Activated T-cell treated with anti-CD3 and anti-CD28 coated beads for 48 hours (primary cell): ENCODE measurements at regions not wholly inside any gene's neighbourhood (a gene's known extent, or its start where the extent isn't known, plus 50 kb on each side); places are given as distances from the start of the nearest gene placed in this dataset.
A peak's percentile ranks its signal among the peaks of the same experiment; 100 is the strongest.
"Not testable (repeated sequence)": the region's sequence is repeated elsewhere in the genome, so short reads cannot be mapped to it uniquely, and the experiment has no call there.

Experiments
- DNase-seq: peaks from one replicate; pipeline ENCODE4 v3.0.0-alpha.2; 2020; ENCODE audit warnings: low read depth

DNA sequence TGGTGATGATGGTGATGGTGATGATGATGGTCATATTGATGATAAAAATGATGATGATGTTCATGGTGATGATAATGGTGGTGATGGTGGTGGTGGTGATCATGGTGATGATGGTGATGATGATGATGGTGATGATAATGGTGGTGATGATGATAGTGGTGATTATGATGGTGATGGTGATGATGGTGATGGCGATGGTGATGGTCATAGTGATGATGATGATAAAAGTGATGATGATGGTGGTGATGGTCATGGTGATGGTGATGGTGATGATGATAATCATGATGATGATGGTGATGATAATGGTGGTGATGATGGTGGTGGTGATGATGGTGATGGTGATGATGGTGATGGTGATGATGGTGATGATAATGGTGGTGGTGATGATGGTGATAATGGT lies 478.7 kb downstream of the TYW1 start:
- DNase-seq = no peak

- no peak for DNase-seq
These were observed 481.4 kb downstream of the TYW1 start for GRCh38 chr7:67478066-67478465.

DNA sequence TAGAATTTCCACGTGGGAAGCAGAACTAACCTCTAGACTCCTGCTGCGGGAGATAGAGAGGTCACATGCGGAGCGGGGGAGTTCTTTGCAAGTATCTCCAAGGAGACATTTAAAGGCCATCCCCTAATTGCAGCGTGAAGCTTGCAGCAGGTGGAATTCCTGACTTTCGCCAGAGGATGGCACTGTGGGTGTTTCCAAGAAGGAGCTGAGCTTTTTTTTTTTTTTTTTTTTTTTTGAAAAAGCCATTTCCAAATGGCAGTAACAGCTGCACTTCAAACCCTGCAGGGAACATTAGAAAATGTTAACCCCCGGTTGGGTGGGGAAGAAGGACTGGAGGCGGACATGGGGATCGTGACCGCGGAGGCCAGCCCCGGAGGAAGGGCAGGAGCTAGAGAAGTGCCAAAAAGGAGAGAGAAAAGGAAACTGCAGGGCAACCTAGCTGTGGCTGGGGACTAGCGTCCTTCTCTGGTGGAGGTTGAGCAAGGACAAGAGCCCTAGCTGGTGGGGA lies 487.7 kb downstream of the TYW1 start:
- DNase-seq = peak; percentile 1

- DNase-seq = no peak
These were observed 489.8 kb downstream of the TYW1 start for GRCh38 chr7:67486401-67486800.

DNA sequence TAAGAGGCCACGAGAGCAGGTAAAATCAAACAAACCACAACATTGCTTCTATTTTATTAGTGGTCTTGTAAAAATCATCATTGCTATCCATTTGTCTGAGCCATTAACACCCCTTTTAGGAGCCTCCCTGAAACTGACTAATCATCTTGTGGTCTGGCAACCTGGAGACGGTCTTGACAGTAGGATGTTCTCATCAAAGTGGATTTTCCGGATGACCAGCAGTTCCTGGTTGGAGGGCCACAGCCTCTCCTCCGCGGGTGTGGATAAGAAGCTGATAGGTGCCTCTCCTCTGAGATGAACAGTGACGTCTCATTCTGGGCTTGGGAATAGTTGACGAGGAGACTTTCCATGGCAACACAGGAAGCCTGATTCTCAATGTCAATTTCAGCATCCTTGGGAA lies 490.7 kb downstream of the TYW1 start:
- DNase-seq = no peak

DNA sequence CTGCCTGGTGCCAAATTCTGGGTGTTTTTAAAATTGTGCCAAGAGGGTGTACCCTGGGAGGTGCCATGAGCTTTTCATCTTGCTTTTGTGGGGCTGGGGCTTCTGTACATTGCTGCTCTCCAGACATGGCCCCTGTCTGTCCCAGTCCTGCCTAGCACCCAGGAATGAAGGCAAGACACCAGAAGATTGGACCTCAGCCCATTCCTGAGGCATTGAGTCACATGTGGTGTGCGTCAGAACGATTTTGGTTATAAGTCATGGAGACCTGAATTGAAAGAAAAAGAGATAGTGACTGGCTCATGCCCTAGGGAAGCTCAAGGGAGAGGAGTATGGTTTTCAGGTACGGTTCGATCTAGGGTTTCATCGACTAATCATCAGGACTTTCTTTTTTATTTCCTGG lies 493.2 kb downstream of the TYW1 start:
- no peak for DNase-seq

DNA sequence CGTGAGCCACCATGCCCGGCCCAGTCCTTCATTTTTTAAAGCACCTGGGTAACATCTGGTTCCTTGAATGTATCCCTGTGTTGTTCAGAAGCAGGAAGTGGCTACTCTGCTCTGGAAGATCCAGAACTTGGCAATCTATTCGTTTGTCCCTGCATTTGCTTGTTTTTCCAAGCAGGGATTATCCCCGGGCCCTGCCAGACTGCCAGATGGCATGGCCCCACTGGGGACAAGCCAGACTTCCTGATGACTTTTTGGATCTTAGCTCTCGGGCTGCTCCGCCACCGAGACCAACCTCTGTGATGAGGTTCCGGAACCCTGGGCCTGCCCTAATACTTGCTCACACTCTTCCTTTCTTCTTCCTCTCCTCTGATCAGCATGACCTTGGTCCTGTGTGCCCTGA lies 496.7 kb downstream of the TYW1 start:
- no peak for DNase-seq

DNA sequence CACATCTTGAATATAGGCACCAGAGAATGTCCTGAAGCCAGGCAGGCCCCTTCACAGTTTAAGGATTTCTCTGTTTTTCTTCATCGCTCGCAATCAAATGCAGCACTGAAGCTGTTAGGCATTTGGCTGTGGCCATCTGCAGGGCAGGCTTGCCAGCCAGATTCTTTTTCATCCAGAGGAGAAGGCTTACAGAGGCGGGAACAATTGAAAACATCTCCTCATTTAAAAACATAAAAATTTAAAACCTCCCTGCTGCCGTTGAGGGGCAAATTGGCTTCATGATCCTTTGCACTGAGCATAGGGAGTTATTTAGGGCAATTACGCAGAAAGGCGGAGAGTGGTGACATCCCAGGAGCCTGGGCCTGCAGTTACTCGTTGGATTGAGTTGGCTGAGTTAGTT lies 500.0 kb downstream of the TYW1 start:
- DNase-seq = no peak

DNA sequence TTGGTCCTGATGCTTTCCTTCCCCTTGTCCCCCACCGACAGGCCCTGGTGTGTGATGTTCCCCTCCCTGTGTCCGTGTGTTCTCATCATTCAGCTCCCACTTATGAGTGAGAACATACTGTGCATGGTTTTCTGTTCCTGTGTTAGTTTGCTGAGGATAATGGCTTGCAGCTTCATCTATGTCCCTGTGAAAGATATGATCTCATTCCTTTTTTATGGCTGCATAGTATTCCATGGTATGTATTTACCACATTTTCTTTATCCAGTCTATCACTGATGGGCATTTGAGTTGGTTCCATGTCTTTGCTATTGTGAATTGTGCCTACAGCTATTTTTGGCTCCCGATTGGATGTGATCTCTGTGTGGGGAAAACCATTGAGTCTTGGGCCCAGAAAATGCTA lies 501.3 kb downstream of the TYW1 start:
- DNase-seq = not testable (repeated sequence)

DNA sequence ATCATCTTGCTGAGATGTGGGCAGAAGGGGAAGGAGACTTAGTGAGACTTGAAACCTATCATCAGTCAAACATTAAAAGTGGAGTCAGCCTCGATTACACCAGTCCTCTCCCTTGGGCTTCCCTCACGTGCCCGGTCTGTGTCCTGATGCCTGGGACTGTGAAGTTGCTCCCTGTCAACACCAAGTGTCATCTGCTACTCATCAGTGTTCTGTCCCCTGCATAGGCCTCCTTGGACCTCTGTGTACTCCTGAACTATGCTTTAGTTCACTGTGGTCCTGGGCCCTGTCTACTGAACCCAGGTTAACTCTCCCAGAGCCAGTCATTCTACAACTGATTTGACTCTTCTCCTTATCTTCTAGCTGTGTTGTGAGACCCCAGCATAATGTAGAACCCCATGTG lies 506.3 kb downstream of the TYW1 start:
- no peak for DNase-seq

DNA sequence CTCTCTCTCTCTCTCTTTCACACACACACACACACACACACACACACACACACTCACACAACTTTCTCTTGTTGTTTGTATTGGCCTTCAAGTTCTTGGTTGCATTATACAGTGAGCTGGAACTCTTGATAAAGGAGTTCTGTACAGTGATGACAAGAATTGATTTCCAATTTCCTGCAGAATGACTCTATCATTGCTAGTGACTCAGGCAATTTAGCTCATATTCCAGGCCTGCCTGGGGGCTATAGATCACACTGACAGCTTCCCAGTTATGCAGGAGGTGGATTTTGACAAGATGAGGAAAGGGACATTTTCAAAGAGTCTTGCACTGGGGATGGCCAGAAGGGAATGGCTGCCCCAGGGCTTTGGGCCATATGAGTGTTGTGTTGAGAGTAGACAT lies 508.8 kb downstream of the TYW1 start:
- DNase-seq = no peak

- DNase-seq = no peak
These were observed 515.8 kb downstream of the TYW1 start for GRCh38 chr7:67512481-67512880.

GRCh38 chr7:67518580-67518979 lies 521.9 kb downstream of the TYW1 start:
- DNase-seq = no peak

DNA sequence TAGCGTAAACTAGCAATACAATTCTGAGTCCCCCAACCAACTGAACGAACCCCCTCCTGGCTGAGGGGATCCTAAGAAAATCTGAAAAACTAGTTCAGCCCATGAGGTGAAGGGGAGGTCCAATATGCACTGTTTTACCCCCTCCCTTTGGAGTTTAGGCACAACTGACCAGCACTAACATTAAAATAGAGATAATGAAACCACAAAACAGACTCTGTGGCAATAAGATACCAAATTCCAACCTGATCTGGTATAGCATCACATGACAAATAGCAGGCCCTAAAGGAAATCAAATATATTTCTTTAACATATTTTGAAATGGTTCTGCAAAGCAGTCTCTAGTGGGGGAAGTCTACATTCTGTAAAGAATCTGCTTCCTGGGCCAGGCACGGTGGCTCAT lies 522.5 kb downstream of the TYW1 start:
- DNase-seq = no peak

DNA sequence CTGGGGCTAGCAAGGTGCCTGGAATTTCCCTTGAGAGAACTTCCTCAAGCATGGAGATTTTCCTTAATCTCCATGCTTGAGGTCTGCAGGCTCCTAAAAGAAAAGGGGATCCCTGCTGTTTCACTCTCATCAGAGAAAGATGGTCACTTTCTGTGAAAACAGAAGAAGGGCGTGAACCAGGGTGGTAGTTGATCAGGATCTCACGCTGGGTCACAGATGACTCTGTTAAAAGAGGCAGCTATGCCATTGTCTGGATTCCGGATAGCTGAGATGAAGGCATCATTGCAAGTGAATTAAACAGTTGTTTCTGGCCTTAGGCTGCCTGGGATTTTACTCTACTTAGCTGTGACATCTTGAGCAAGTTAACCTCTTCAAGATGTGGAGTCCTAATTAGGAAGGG lies 525.9 kb downstream of the TYW1 start:
- no peak for DNase-seq

DNA sequence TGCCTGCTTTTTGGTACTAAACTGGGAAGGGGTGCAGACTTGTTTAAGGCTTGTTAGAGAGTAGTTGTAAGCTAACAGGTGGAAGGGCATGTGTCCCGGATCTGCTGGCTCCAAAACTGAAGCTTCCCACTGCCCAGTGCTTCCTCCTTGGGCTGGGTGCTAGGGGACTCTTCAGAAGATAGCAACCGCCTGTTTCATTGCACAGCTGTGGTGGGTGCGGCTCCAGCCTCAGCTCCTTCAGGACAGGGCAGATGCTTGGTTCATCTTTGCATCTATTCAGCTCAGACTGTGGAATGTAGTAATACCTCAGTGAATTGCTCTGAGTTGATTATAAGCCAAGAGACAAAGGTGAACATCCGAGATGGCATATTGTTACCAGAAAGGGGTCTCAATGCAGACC lies 527.1 kb downstream of the TYW1 start:
- no peak for DNase-seq

DNA sequence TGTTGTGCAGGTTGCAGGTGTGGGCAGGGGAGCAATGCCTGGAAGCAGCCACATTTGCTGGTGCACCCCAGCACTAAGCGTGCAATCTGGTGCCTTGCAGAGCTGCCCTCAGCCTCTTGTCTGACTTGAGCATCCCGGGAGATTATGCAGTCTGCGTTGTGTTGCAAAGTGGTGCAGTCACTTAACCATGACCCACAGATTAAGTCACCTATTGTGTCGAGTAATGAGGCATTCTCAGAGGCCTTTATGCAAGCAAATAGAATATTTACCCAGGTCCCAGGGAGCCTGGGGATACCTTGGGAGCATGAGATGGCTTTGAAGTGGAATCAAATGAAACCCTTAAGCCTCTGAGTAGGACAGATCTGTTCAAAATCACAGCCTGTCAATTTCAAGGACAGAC lies 529.0 kb downstream of the TYW1 start:
- no peak for DNase-seq

- no peak for DNase-seq
These were observed 538.8 kb downstream of the TYW1 start for GRCh38 chr7:67535241-67535989.

- DNase-seq = no peak
These were observed 546.3 kb downstream of the TYW1 start for GRCh38 chr7:67542916-67543315.

GRCh38 chr7:67547183-67547907 lies 550.7 kb downstream of the TYW1 start:
- DNase-seq = no peak

DNA sequence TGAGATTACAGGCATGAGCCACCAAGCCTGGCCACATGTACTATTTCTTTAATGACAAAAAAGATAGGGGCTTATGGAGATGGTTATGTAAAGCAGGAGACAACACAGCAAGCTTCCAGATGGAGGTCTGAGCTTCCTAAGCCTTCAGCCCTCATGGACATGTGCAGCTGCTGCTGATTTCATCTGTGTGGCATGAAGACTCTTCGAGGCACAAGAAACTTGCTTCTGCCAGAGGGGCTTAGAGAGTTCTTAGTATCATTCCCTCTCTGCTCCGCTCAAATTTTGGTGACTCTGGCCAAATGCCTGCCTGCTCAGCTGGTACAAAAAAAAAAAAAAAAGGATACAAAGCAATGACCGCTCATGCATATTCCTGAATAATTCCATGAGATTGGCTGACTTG lies 552.5 kb downstream of the TYW1 start:
- no peak for DNase-seq

GRCh38 chr7:67550801-67551436 lies 554.3 kb downstream of the TYW1 start:
- no peak for DNase-seq

- no peak for DNase-seq
These were observed 556.1 kb downstream of the TYW1 start for GRCh38 chr7:67552738-67553137.
